ES-I3 (cell line): ENCODE measurements at regions not wholly inside any gene's neighbourhood (a gene's known extent, or its start where the extent isn't known, plus 50 kb on each side); places are given as distances from the start of the nearest gene placed in this dataset.

Experiments
- H3K36me3 ChIP-seq: 2 replicates; pipeline ENCODE4 v1.6.1; 2013; ENCODE audit warnings: mild to moderate bottlenecking, low read length, control low read depth, moderate library complexity; ENCODE audit not compliant: insufficient read depth
- H3K4me1 ChIP-seq: 2 replicates; pipeline ENCODE4 v1.6.1; 2013; ENCODE audit warnings: mild to moderate bottlenecking, control low read depth, low read length; ENCODE audit not compliant: insufficient read depth
- H3K9ac ChIP-seq: 2 replicates; pipeline ENCODE4 v1.6.1; 2013; ENCODE audit warnings: low read depth, mild to moderate bottlenecking, low read length, moderate library complexity
- H3K9me3 ChIP-seq: 2 replicates; pipeline ENCODE4 v1.6.1; 2013; ENCODE audit warnings: mild to moderate bottlenecking, low read length, moderate library complexity; ENCODE audit not compliant: control insufficient read depth, insufficient read depth

DNA sequence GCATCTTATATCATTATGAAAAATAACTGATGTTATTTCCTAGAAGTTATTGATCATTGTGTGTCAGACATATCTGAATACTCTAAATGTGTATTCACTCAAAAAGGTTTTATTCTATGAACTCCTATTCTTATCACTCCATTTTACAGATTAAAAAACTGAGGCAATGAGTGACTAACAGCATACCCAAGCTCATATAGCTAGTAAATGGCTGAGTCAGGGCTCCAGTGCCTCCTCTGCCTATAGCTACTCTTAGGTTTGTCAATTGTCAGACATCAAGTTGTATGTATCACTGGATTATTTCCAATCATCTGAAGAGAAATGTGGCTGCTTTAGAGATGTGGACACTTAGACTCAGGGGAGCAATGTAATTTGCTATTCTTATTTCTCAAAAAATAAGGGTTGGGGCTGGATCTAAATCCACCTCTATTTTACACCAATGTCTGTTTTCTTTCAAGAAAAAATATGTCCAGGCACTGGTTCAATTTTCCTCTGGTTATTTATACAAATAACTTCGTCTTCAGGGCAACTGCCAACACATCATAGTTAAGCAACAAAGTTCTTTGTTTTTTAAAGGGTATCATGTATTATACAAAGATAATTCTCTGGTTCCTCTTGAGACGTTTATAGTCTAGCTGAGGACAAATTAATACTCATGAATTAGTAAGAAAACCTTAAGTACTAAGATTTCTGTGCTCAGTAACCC lies 328.9 kb upstream of the MAF start:
- Histone ChIP-seq H3K9me3 (no peaks in the 10 kb centered on the region), H3K4me1 (no peaks in the 10 kb centered on the region), H3K9ac (no peak overlapping the region), H3K36me3 (0 out of 2 replicates have a peak, but pooled peaks cover 2% of the 10 kb centered on the region)

DNA sequence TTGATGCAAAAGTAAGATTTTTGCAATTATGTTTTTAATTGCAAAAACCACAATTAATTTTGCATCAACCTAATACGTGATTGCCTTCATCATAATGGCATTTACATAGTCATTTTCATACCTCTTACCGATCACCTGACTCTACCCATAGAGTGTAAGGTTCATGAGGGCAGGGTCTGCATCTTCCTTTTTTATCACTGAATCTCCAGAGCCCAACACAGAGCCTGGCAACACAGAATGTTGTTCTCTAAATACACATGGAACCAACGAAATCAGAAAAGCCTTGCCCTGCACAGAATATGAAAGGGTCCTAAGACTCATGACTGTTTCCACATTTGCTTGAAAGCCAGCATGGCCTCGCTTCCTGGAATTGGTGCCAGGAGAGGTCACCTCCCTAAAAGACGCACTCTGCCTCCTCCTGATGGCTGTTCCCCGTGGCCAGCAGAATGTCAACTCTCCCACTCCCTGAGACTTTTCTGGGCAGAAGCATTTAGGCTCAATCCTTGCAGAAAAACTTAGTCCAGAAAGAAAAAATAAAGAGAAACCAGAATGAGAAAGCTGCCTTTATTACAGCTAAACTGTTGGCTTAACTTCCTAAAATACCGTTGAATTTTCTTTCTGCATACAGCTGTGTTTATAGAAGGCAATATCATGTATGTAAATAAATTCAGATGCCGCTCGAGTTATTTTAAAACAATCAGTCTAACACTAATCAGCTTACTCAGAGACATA lies 327.8 kb upstream of the MAF start:
- H3K4me1 ChIP-seq: no peaks in the 10 kb centered on the region

DNA sequence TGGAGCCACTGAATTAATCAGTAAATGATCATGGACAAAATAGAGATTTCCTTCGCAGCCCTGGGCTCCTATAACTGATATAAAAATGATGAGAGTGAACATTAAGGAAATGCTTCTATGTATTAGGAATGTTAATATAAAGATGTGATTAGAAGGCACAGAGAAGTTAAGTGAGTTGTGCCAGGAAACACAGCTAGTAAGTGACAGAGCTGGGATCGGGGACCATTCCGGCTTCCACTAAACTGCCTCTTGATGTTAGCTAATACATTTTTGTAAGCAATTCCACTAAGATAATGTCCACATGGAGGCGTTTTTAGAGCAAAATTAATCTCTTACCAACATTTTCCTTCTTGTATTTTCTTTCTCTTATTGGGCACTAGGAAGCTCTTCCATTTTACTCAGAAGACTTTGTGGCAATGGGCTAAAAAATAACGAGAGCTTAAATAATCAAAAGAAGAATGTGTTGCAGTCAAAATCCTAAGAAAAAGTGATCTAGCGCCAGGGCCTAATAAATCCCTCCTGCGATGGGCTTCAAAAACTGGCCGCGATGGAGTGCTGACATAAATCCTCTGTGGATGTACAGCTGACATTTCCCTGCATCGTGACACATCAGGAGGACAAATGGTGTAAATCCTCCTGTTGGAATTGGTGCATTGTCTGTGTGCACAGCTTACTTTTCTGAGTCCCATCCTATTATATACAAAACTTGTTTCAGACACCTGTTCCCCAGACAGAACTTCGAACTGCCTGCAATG lies 326.1 kb upstream of the MAF start:
- Histone ChIP-seq H3K9ac (no peak overlapping the region), H3K9me3 (no peaks in the 10 kb centered on the region), H3K36me3 (0 out of 2 replicates have a peak, but pooled peaks cover 2% of the 10 kb centered on the region), H3K4me1 (no peaks in the 10 kb centered on the region)

More for the DNA sequence above, 327.8 kb upstream of the MAF start:
- no peak overlapping the region for H3K9ac ChIP-seq
- H3K9me3 ChIP-seq: no peaks in the 10 kb centered on the region
- 0 out of 2 replicates have a peak, but pooled peaks cover 2% of the 10 kb centered on the region for H3K36me3 ChIP-seq

DNA sequence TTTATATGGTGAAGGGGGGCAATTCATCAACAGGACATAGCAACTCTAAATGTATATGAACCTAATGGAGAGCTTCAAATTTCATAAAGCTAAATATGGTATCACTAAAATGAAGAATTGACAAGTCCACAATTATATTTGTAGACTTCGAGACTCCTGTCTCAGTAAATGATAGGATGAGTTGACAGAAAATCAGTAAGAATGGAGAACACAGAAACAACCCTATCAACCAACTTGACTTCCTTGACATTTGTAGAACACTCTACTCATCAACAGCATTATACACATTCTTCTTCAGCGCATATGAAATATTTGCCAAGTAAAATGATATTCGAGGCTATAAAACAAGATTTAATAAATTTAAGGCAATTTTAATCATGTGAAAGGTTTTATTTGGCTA lies 322.9 kb upstream of the MAF start:
- H3K4me1 ChIP-seq: peaks cover 14% of the 10 kb centered on the region; the same call in 1 of the 2 replicates
- no peak overlapping the region for H3K9ac ChIP-seq
- no peaks in the 10 kb centered on the region for H3K9me3 ChIP-seq
- 0 out of 2 replicates have a peak, but pooled peaks cover 2% of the 10 kb centered on the region for H3K36me3 ChIP-seq

DNA sequence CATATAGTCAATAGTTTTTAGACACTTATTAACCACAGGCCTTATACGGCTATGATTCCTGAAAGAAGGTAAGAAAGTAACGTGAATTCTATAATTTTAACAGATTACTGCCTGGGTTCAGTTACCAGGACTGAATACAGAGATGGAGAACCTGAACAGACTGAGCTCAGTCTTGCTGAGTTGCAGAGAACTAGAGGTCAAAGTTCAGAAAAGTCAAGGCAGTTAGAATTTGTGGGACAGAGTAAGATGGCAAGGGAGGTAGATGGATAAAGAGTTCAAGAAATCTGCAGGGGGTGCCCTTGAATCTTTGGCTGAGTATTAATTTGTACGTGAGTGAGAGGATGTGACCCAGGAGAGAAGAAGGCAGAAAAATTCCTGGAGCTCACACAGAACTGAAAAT lies 320.1 kb upstream of the MAF start:
- Histone ChIP-seq H3K4me1 (peaks cover 15% of the 10 kb centered on the region; the same call in 1 of the 2 replicates), H3K9me3 (no peaks in the 10 kb centered on the region), H3K9ac (no peak overlapping the region), H3K36me3 (no peaks in the 10 kb centered on the region)

DNA sequence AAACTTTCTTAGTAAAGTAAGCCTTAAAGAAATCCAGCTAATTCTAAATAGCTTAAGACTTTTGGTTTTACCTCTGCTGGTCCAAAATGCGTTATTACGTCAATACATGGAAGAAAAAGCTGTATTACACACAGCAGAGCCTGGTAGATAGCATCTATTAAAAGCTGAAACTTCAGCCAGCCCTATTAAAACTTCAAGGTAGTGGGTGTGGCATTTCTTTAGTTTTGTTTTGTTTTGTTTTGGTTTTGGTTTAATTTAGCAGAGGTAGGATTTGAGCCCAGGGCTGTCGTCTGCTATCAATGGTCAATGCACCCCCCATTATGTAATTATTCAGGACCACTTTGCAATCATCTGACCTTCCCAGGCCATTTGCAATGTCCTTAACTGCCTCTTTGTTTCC lies 318.4 kb upstream of the MAF start:
- H3K36me3 ChIP-seq: no peaks in the 10 kb centered on the region
- H3K9ac ChIP-seq: no peak overlapping the region
- H3K9me3 ChIP-seq: no peaks in the 10 kb centered on the region
- peaks cover 20% of the 10 kb centered on the region; the same call in 1 of the 2 replicates for H3K4me1 ChIP-seq

DNA sequence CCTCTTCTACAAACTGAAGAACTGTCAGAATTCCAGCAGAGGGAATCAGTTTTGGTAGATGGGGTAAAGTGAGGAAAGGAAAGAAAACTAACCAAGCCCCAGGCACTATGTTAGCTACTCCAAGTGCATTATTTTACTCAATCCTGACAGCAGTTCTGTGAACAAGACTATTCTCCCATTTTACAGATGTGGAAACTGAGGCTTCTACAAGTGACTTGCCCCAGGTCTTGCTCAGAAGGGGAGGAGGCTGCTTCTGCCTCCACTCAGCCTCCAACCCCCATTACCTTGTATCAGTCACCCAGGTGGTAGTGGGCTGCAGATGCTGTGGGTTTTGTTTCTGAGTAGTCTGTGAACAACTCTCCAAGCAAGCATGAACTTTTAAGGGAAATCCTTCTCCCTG lies 315.2 kb upstream of the MAF start:
- Histone ChIP-seq H3K4me1 (peaks cover 23% of the 10 kb centered on the region), H3K9ac (no peak overlapping the region), H3K9me3 (no peaks in the 10 kb centered on the region)

DNA sequence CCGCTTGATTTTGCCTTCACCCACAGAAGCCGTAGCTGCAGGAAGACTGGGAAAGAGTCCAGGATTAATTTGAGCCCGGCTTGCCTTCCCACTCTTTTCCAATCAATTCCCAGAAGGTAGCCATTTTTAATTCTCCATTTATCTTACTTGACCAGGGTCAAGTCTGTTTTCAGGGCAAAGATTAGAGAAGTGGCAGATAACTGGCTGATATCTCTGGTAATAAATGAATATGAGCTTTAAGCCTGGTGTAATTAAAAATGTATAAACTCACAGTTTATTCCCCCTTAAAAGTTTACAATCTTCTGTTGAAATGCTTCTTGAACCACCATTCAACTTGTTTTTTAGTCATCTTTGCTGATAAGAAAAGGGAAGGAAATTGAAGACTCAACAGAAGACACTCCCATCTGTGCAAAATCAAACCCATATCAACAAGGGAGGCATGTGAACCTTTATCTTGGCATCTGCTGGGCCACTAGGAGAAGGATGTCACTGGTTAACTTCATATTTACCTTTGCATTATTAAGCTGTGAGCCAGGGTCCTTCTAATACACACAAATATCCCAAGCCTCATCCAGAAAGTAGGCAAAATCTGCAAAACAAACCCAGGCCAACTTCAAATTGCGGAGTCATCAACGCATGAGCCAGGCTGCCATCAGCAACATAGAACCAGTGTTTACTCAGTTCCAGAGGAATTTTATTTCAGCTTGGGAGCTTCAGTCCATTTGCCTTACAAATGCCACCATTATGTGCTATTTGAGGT lies 314.6 kb upstream of the MAF start:
- Histone ChIP-seq H3K9me3 (no peaks in the 10 kb centered on the region), H3K36me3 (no peaks in the 10 kb centered on the region)

More for the DNA sequence above, 315.2 kb upstream of the MAF start:
- no peaks in the 10 kb centered on the region for H3K36me3 ChIP-seq

DNA sequence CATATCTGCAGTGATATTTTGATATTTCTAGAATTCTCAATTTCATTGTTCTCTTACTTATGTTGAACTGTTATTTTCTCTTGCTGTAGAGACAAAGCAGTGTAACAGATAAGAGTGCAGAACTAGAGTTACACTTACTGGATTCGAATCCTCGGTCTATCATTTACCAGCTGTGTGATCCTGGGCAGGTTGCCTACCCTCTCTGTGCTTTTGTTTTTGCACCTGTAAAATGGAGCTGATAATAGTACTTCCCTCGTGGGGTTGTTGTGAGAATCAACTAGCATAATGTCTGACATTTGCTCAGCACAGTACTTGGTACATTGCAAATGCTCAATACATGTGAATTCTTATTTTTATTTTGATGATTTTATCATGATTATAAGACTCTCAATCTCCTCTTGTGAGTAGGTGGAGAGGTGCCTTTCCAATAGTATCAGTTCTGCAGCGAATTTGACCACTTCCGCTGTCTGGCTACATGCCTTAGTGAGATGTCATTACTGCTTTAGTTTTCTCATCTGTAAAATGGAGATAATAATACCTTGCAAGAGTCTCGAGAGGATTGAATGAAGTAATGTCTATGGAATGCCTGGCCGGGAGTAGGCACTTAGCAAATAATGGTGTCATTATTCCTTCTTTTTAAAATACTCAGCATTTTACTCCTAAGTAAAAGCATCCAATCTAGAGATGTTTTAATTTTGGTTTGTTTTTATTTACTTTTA lies 312.2 kb upstream of the MAF start:
- no peaks in the 10 kb centered on the region for H3K9me3 ChIP-seq
- H3K36me3 ChIP-seq: no peaks in the 10 kb centered on the region
- H3K4me1 ChIP-seq: peaks cover 20% of the 10 kb centered on the region
- H3K9ac ChIP-seq: no peak overlapping the region

More for the DNA sequence above, 314.6 kb upstream of the MAF start:
- Histone ChIP-seq H3K4me1 (peaks cover 26% of the 10 kb centered on the region), H3K9ac (no peak overlapping the region)

DNA sequence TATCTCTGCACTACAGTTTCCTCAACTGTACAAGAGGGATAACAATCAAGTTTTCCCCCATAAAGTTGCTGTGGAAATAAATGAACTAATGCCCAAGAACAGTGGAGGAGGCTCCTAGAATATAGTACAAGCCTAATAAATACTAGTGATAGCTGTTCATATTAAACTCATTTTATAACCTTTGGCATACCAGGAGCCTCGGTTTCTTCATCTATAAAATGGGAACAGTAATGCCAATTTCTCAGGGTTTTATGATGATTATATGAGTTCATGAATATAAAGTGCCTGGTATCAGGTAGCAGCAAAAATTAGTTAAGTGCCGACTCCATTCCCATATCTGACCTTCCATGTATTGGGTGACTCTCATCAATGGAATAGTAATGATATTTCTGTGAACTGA lies 311.1 kb upstream of the MAF start:
- Histone ChIP-seq H3K4me1 (peaks cover 20% of the 10 kb centered on the region), H3K9me3 (no peaks in the 10 kb centered on the region), H3K36me3 (no peaks in the 10 kb centered on the region), H3K9ac (no peak overlapping the region)

DNA sequence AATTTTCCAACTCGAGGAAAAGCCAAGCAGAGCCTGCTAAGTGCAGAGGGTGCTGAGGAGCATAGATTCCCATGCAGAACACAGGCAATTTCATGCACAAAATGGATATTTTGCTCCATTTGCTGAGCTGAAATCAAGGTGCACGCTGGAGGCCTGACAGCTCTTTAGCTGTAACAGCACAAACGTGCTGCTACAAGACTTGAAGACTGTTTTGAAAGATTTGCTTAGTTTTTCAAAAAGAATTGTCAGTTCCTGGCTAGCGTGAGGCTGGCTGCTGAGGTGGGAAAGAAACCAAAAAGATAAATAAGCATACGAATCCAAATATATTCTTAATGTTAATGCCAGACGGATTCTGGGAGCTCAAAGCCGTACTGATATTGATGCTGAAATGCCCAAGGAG lies 309.0 kb upstream of the MAF start:
- H3K9me3 ChIP-seq: no peaks in the 10 kb centered on the region
- no peaks in the 10 kb centered on the region for H3K36me3 ChIP-seq
- peaks cover 14% of the 10 kb centered on the region; the same call in 1 of the 2 replicates for H3K4me1 ChIP-seq
- H3K9ac ChIP-seq: no peak overlapping the region

DNA sequence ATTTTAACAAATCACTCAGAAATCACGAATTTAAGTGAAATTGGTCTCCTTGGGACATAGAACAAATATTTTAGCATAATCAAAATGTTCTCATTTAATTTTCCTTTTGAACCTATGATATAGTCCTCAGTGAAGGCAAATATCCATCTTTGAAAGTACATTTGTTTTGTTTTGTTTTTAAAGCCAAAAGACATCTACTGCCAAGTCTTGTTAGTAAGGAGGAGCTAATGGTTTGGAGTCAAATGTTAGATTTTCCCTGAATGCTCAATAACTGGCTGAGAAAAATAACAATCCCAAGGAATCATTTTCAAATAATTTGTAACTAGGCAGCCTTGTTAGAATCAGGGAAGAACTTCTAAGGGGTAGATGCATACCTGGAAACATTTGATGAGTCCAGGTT lies 302.9 kb upstream of the MAF start:
- H3K36me3 ChIP-seq: no peaks in the 10 kb centered on the region
- H3K9ac ChIP-seq: no peak overlapping the region
- H3K9me3 ChIP-seq: no peaks in the 10 kb centered on the region
- H3K4me1 ChIP-seq: no peaks in the 10 kb centered on the region; the same call in 1 of the 2 replicates

DNA sequence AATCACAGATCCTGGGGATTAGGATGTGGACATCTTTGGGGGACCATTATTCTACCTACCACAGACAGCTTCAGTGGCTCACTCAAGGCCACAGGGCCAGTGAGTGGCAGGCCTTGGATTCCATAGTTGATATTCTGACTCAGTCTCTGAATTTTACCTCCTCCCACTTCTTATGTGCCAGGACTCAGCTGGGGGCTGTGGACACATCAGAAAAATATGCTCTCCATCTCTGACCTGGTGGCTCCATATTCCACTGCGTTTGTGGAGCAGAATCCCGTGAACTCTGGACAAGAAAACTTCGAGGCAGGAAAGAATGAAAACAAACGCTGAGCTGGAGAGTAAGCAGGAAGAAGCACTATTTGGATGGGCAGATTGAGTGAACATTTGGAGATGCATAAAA lies 301.8 kb upstream of the MAF start:
- H3K9ac ChIP-seq: no peak overlapping the region
- H3K36me3 ChIP-seq: no peaks in the 10 kb centered on the region
- no peaks in the 10 kb centered on the region; the same call in 1 of the 2 replicates for H3K4me1 ChIP-seq
- H3K9me3 ChIP-seq: no peaks in the 10 kb centered on the region
